Cardiac muscle cell (in vitro differentiated cells and primary cell): ENCODE measurements at regions not wholly inside any gene's neighbourhood (a gene's known extent, or its start where the extent isn't known, plus 50 kb on each side); places are given as distances from the start of the nearest gene placed in this dataset.

Experiments used
- DNase-seq, 2 donors: peaks; one replicate each; pipeline versions ENCODE4 v3.0.0 to v3.0.0-alpha.2; 2010 to 2017; ENCODE audit warnings: low read depth in 1 of 2, low spot score in 1 of 2
- H3K27ac ChIP-seq: fragments of 200-600 bp; sonication (generic); 2 replicates; pipeline ENCODE4 v1.5.1; 2016
- H3K27me3 ChIP-seq: fragments of 200-600 bp; sonication (generic); 2 replicates; pipeline ENCODE4 v1.6.0; 2016; ENCODE audit warnings: control low read depth
- H3K36me3 ChIP-seq: fragments of 200-600 bp; sonication (generic); 2 replicates; pipeline ENCODE4 v1.5.1; 2016; ENCODE audit warnings: control low read depth
- H3K4me1 ChIP-seq: fragments of 200-600 bp; sonication (generic); 2 replicates; pipeline ENCODE4 v1.8.1; 2017; ENCODE audit warnings: low read depth, mild to moderate bottlenecking, mixed run types
- H3K4me3 ChIP-seq: fragments of 200-600 bp; sonication (generic); 2 replicates; pipeline ENCODE4 v1.5.1; 2016; ENCODE audit warnings: mild to moderate bottlenecking
- H3K9me3 ChIP-seq: fragments of 200-600 bp; sonication (generic); 2 replicates; pipeline ENCODE4 v1.5.1; 2017; ENCODE audit warnings: low read depth, mild to moderate bottlenecking, control low read depth
- TF ChIP-seq, protein P1 (sequence below): IDR thresholded peaks from 2 replicates; pipeline ENCODE4 v1.5.1; 2012; ENCODE audit warnings: low read depth, mild to moderate bottlenecking, low read length

DNA sequence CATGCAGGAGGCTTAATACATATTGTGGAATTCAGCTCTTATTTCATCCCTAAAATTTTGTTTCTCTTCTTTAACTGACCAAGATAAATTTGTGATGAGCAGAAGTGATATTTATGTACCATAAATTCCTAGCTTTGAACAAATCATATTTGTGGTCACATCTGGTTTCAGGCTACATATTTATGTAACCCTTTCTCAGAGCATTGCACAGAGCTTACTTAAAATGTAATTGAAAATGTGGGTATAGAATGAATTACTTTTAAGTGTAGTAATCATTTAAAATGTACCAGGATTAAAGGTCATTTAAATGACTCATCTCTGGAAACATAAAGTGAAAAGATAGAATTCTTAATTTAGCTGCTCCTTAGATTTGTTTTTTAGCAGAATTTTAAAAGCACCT lies 129.9 kb upstream of the FRMD6 start:
- no peaks in the 10 kb centered on the region for H3K9me3 ChIP-seq
- H3K27me3 ChIP-seq: no peaks in the 10 kb centered on the region
- DNase-seq: peak in 1 of 2 donors; percentile 41
- TF ChIP-seq, protein P1, sequence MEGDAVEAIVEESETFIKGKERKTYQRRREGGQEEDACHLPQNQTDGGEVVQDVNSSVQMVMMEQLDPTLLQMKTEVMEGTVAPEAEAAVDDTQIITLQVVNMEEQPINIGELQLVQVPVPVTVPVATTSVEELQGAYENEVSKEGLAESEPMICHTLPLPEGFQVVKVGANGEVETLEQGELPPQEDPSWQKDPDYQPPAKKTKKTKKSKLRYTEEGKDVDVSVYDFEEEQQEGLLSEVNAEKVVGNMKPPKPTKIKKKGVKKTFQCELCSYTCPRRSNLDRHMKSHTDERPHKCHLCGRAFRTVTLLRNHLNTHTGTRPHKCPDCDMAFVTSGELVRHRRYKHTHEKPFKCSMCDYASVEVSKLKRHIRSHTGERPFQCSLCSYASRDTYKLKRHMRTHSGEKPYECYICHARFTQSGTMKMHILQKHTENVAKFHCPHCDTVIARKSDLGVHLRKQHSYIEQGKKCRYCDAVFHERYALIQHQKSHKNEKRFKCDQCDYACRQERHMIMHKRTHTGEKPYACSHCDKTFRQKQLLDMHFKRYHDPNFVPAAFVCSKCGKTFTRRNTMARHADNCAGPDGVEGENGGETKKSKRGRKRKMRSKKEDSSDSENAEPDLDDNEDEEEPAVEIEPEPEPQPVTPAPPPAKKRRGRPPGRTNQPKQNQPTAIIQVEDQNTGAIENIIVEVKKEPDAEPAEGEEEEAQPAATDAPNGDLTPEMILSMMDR: no peak
- H3K27ac ChIP-seq: no peak overlapping the region
- H3K36me3 ChIP-seq: no peaks in the 10 kb centered on the region
- H3K4me3 ChIP-seq: no peak overlapping the region
- peaks cover 6% of the 10 kb centered on the region for H3K4me1 ChIP-seq

DNA sequence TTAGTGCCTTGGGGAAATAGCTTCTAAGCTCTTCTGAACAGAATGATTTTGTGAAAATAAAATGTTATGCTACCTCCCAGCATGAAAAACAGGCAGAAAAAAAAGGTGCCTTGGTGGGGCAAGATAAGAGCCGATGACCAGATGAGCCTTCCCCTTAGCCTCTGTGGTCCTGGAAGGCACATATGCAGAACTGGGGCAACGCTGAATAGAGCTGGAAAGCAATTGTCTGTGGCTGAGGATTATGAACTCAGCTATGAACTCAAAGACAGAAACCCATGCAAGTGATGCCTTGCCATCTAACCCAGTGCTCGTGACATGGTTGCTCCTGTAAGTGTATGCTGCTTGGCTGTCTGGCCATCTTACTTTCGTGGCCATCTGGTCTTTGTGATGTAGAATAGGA lies 128.5 kb upstream of the FRMD6 start:
- DNase-seq: no peak
- Histone ChIP-seq H3K36me3 (no peaks in the 10 kb centered on the region), H3K27ac (no peak overlapping the region), H3K4me1 (peaks cover 7% of the 10 kb centered on the region), H3K27me3 (no peaks in the 10 kb centered on the region), H3K4me3 (no peak overlapping the region), H3K9me3 (no peaks in the 10 kb centered on the region)
- TF ChIP-seq, protein P1: no peak

DNA sequence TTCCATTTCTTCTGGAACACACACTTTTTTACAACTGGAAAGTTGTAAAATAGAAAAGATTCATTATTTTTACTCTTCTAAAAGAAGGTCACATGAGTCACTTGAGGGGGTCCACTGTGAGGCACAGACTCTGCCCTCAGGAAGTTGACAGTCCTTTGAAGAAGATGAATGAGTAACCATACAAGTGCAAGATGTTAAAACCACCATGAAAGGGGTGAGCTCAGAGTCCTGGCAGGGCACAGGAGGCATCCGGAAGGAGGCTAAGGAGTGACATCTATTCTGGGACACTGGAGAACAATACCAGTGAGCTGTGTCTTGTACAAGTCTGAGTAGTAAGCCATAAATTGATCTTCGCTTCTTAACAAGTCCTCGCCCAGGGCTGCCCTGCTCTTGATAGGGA lies 126.0 kb upstream of the FRMD6 start:
- TF ChIP-seq, protein P1: no peak
- no peak for DNase-seq
- H3K27ac ChIP-seq: no peak overlapping the region
- no peaks in the 10 kb centered on the region for H3K27me3 ChIP-seq
- H3K9me3 ChIP-seq: no peaks in the 10 kb centered on the region
- H3K4me3 ChIP-seq: no peak overlapping the region
- H3K4me1 ChIP-seq: peaks cover 7% of the 10 kb centered on the region
- H3K36me3 ChIP-seq: no peaks in the 10 kb centered on the region

GRCh38 chr14:51527073-51527472 lies 124.6 kb upstream of the FRMD6 start:
- H3K4me1 ChIP-seq: peaks cover 7% of the 10 kb centered on the region
- no peak overlapping the region for H3K27ac ChIP-seq
- H3K36me3 ChIP-seq: no peaks in the 10 kb centered on the region
- no peaks in the 10 kb centered on the region for H3K9me3 ChIP-seq
- H3K4me3 ChIP-seq: no peak overlapping the region
- TF ChIP-seq, protein P1: no peak
- peak in 1 of 2 donors; percentile 55 for DNase-seq
- H3K27me3 ChIP-seq: no peaks in the 10 kb centered on the region

DNA sequence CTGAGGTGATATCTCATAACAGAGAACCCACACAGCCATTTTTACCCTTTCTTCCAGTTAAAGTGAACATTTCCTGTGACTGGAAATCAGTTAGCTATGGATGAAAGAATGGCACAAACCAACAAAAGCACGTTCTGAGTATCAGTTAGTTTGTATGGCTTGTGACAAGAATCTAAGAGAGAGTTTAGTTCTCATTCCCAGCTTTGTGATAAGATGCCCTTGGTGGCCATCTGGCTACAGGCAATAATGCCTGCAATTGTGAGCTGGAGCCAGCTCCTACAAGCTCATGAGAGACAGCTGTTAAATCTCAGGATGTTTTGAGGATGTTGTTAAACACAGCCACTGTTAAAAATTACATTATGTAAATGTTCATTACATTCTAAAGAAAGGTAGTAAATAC lies 122.0 kb upstream of the FRMD6 start:
- TF ChIP-seq, protein P1: no peak
- no peak for DNase-seq
- H3K27me3 ChIP-seq: no peaks in the 10 kb centered on the region
- H3K4me3 ChIP-seq: no peak overlapping the region
- H3K36me3 ChIP-seq: no peaks in the 10 kb centered on the region
- peaks cover 7% of the 10 kb centered on the region for H3K4me1 ChIP-seq
- no peak overlapping the region for H3K27ac ChIP-seq
- no peaks in the 10 kb centered on the region for H3K9me3 ChIP-seq

- DNase-seq: no peak
- H3K27me3 ChIP-seq: no peaks in the 10 kb centered on the region
- H3K9me3 ChIP-seq: no peaks in the 10 kb centered on the region
- no peak overlapping the region for H3K27ac ChIP-seq
- H3K36me3 ChIP-seq: no peaks in the 10 kb centered on the region
- TF ChIP-seq, protein P1: no peak
- no peak overlapping the region for H3K4me3 ChIP-seq
- no peaks in the 10 kb centered on the region for H3K4me1 ChIP-seq
Measured at GRCh38 chr14:51533160-51533559, 118.5 kb upstream of the FRMD6 start.
